Left lung (tissue), 4 donors: ENCODE measurements at regions not wholly inside any gene's neighbourhood (a gene's known extent, or its start where the extent isn't known, plus 50 kb on each side); places are given as distances from the start of the nearest gene placed in this dataset.

Experiments used
- ATAC-seq: fragments of 200-7000 bp; cut with Tn5 transposase; one replicate; pipeline ENCODE4 v1.9.1; 2020; ENCODE audit warnings: moderate library complexity
- DNase-seq, 4 donors: peaks; one replicate each; pipeline ENCODE4 v3.0.0-alpha.2; 2013 to 2020
- H3K27ac ChIP-seq, 2 donors: fragments of 200-600 bp; sonication (generic) in 1 of 2; one replicate each; pipeline versions ENCODE4 v1.5.0 to v1.8.0; 2020 to 2021
- H3K27me3 ChIP-seq, 2 donors: fragments of 200-600 bp; sonication (generic) in 1 of 2; one replicate each; pipeline versions ENCODE4 v1.5.0 to v1.8.0; 2020 to 2021
- H3K36me3 ChIP-seq, 2 donors: fragments of 200-600 bp; sonication (generic) in 1 of 2; one replicate each; pipeline versions ENCODE4 v1.5.0 to v1.8.0; 2020 to 2021
- H3K4me1 ChIP-seq, 2 donors: fragments of 200-600 bp; one replicate each; pipeline ENCODE4 v1.8.0; 2021
- H3K4me3 ChIP-seq, 2 donors: fragments of 200-600 bp; sonication (generic) in 1 of 2; one replicate each; pipeline versions ENCODE4 v1.5.0 to v1.8.0; 2020 to 2021; ENCODE audit warnings: mild to moderate bottlenecking in 1 of 2
- H3K9me3 ChIP-seq, 2 donors: fragments of 200-600 bp; sonication (generic) in 1 of 2; one replicate each; pipeline versions ENCODE4 v1.5.0 to v1.8.0; 2020 to 2021
- CTCF ChIP-seq, 2 donors: fragments of 200-600 bp; sonication (generic) in 1 of 2; IDR thresholded peaks; one replicate each; pipeline versions ENCODE4 v1.5.0 to v1.8.0; 2021; ENCODE audit warnings: antibody characterized with exemption in 2 of 2
- intact Hi-C, 2 donors: fragments of 100-400 bp; cut with DNase I; formaldehyde crosslinking; loops; one replicate each; pipeline versions ENCODE4 v1.11.2 to v1.14.2; 2022
- donor health status: DM: no; HTN: yes; CAD: no.
- donor health status: DM: no; HTN: no; CAD: no.

GRCh38 chr4:129468624-129469023 lies 372.7 kb downstream of the C4orf33 start:
- no peak overlapping the region for H3K4me3 ChIP-seq
- H3K27me3 ChIP-seq = no peaks in the 10 kb centered on the region
- DNase-seq = no peak
- H3K9me3 ChIP-seq = no peaks in the 10 kb centered on the region
- no peaks in the 10 kb centered on the region for H3K36me3 ChIP-seq
- no peak overlapping the region for H3K27ac ChIP-seq
- intact Hi-C loops = no loop called here
- no peak for ATAC-seq
- no peaks in the 10 kb centered on the region for H3K4me1 ChIP-seq
- TF ChIP-seq CTCF (IDR thresholded peaks at IDR 0.05) = no peak

GRCh38 chr4:129474698-129475097 lies 378.7 kb downstream of the C4orf33 start:
- TF ChIP-seq CTCF (IDR thresholded peaks at IDR 0.05) = no peak
- intact Hi-C loops = no loop called here
- DNase-seq (no peak), ATAC-seq (no peak)
- H3K27me3 ChIP-seq = no peaks in the 10 kb centered on the region
- H3K9me3 ChIP-seq = peaks cover 0 to 11% of the 10 kb centered on the region in 2 donors
- no peaks in the 10 kb centered on the region for H3K36me3 ChIP-seq
- H3K4me3 ChIP-seq = no peak overlapping the region
- no peaks in the 10 kb centered on the region for H3K4me1 ChIP-seq
- no peak overlapping the region for H3K27ac ChIP-seq

GRCh38 chr4:129481107-129481506 lies 385.2 kb downstream of the C4orf33 start:
- no peak overlapping the region for H3K4me3 ChIP-seq
- H3K4me1 ChIP-seq = no peaks in the 10 kb centered on the region
- ATAC-seq (no peak), DNase-seq (no peak)
- no peaks in the 10 kb centered on the region for H3K36me3 ChIP-seq
- H3K27ac ChIP-seq = no peak overlapping the region
- no peaks in the 10 kb centered on the region for H3K27me3 ChIP-seq
- no peak for TF ChIP-seq CTCF (IDR thresholded peaks at IDR 0.05)
- intact Hi-C loops = no loop called here
- H3K9me3 ChIP-seq = no peaks in the 10 kb centered on the region

- no peaks in the 10 kb centered on the region for H3K9me3 ChIP-seq
- no peaks in the 10 kb centered on the region for H3K27me3 ChIP-seq
- ATAC-seq (no peak), DNase-seq (no peak)
- no peaks in the 10 kb centered on the region for H3K4me1 ChIP-seq
- no peak for TF ChIP-seq CTCF (IDR thresholded peaks at IDR 0.05)
- H3K4me3 ChIP-seq = no peak overlapping the region
- H3K27ac ChIP-seq = no peak overlapping the region
- no peaks in the 10 kb centered on the region for H3K36me3 ChIP-seq
- intact Hi-C loops = no loop called here
Measured at GRCh38 chr4:129488427-129488826, 392.5 kb downstream of the C4orf33 start.

- H3K9me3 ChIP-seq = no peaks in the 10 kb centered on the region
- no peak overlapping the region for H3K27ac ChIP-seq
- no peak for DNase-seq
- H3K36me3 ChIP-seq = no peaks in the 10 kb centered on the region
- no peak for ATAC-seq
- H3K27me3 ChIP-seq = no peaks in the 10 kb centered on the region
- no peak for TF ChIP-seq CTCF (IDR thresholded peaks at IDR 0.05)
- H3K4me1 ChIP-seq = no peaks in the 10 kb centered on the region
- no peak overlapping the region for H3K4me3 ChIP-seq
- intact Hi-C loops = no loop called here
Measured at GRCh38 chr4:129490516-129490915, 394.6 kb downstream of the C4orf33 start.
